BE2C (cell line): ENCODE measurements at regions not wholly inside any gene's neighbourhood (a gene's known extent, or its start where the extent isn't known, plus 50 kb on each side); places are given as distances from the start of the nearest gene placed in this dataset.

ENCODE experiments used
- DNase-seq: peaks from one replicate; pipeline ENCODE4 v3.0.0-alpha.2; 2020
- H3K27me3 ChIP-seq: fragments of 250-450 bp; sonication (Bioruptor Pico); 2 replicates; pipeline ENCODE4 v1.5.1; 2020; ENCODE audit warnings: mild to moderate bottlenecking
- H3K36me3 ChIP-seq: fragments of 250-450 bp; sonication (Bioruptor Pico); 2 replicates; pipeline ENCODE4 v1.5.1; 2020; ENCODE audit warnings: mild to moderate bottlenecking
- H3K4me1 ChIP-seq: fragments of 250-450 bp; sonication (Bioruptor Pico); 2 replicates; pipeline ENCODE4 v1.5.1; 2020
- H3K4me3 ChIP-seq: 2 replicates; pipeline ENCODE4 v1.5.1; 2011; ENCODE audit warnings: low read depth, low read length
- H3K9me3 ChIP-seq: fragments of 250-450 bp; sonication (Bioruptor Pico); 2 replicates; pipeline ENCODE4 v1.5.1; 2020
- CTCF ChIP-seq: IDR thresholded peaks from 2 replicates; pipeline ENCODE4 v1.5.1; 2012; ENCODE audit warnings: mild to moderate bottlenecking, low read depth, low read length

- Histone ChIP-seq H3K27me3 (no peaks in the 10 kb centered on the region), H3K4me1 (no peaks in the 10 kb centered on the region), H3K36me3 (no peaks in the 10 kb centered on the region), H3K9me3 (no peaks in the 10 kb centered on the region), H3K4me3 (no peak overlapping the region)
- DNase-seq: no peak
- no peak for TF ChIP-seq CTCF
These were observed 449.4 kb upstream of the SUCLG2 start for GRCh38 chr3:68103811-68104210.

DNA sequence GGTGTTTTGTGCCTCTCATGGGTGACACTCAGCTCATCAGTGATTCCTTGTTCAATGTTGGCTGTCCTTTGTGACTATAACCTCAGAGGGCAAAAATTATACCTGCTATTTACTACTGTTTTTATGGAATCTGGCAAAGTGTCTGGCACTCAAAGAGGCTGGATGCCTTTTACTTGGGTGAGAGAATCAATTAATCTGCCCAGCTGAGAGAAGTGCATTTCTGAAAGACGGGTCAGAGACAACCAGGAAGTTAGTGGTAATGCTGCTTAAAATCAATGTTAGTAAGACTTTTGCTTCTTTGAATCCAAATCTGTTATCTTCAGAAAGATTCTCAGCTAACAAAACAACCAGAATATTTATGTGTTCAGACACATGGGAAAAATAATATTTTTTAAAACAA, 436.2 kb upstream of the SUCLG2 start:
- Histone ChIP-seq H3K4me3 (no peak overlapping the region), H3K27me3 (no peaks in the 10 kb centered on the region), H3K4me1 (no peaks in the 10 kb centered on the region), H3K9me3 (no peaks in the 10 kb centered on the region), H3K36me3 (no peaks in the 10 kb centered on the region)
- no peak for DNase-seq
- TF ChIP-seq CTCF: no peak

GRCh38 chr3:68089572-68090011, 435.2 kb upstream of the SUCLG2 start:
- no peaks in the 10 kb centered on the region for H3K4me1 ChIP-seq
- no peak for TF ChIP-seq CTCF
- H3K9me3 ChIP-seq: no peaks in the 10 kb centered on the region
- no peak for DNase-seq
- H3K36me3 ChIP-seq: no peaks in the 10 kb centered on the region
- H3K27me3 ChIP-seq: no peaks in the 10 kb centered on the region
- no peak overlapping the region for H3K4me3 ChIP-seq

DNA sequence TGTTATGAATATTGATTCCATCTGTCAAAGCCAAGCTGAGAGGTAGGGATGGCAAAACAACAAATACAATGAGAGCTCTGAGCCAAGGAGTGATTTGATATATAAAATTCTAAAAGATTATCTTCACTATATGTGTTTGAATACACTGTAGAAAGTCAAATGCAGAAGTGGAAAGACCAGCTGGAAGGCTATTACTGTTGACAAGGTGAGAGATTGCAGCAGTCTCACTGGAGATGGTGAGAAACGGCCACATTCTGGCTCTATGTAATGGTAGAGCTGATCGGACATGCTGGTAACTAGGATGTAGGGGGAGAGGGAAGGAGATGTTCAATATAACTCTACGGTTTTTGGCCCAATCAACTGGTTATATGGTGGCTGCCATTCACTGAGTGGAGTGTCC, 434.2 kb upstream of the SUCLG2 start:
- Histone ChIP-seq H3K36me3 (no peaks in the 10 kb centered on the region), H3K27me3 (no peaks in the 10 kb centered on the region), H3K4me1 (no peaks in the 10 kb centered on the region), H3K4me3 (no peak overlapping the region), H3K9me3 (no peaks in the 10 kb centered on the region)
- DNase-seq: no peak
- no peak for TF ChIP-seq CTCF

- TF ChIP-seq CTCF: no peak
- Histone ChIP-seq H3K4me1 (no peaks in the 10 kb centered on the region), H3K9me3 (no peaks in the 10 kb centered on the region), H3K36me3 (no peaks in the 10 kb centered on the region), H3K4me3 (no peak overlapping the region), H3K27me3 (no peaks in the 10 kb centered on the region)
- no peak for DNase-seq
These were observed 433.8 kb upstream of the SUCLG2 start for GRCh38 chr3:68088216-68088615.

DNA sequence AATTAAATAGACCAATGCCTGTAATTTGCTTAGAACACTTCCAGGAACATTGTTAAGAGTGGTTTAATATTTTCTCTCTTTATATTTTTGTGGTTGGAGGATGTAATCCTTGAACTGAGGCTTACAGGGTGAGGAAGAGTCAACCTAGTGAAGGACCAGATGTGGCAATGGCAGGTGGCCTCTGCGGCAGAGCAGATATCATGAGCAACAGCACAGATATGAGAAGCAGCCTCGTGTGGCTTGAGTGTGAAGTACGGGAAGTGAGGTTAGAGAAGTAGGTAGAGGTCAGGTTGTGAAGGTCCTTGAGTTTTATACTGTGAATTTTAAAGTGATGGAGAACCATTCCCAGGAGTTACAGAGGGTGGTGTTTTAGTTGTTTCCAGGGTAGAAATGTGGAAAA, 417.6 kb upstream of the SUCLG2 start:
- Histone ChIP-seq H3K4me1 (no peaks in the 10 kb centered on the region), H3K27me3 (no peaks in the 10 kb centered on the region), H3K4me3 (no peak overlapping the region), H3K9me3 (no peaks in the 10 kb centered on the region), H3K36me3 (no peaks in the 10 kb centered on the region)
- no peak for DNase-seq
- no peak for TF ChIP-seq CTCF
